Sigmoid colon (tissue), 6 donors: ENCODE measurements at regions not wholly inside any gene's neighbourhood (a gene's known extent, or its start where the extent isn't known, plus 50 kb on each side); places are given as distances from the start of the nearest gene placed in this dataset.
"Not testable (repeated sequence)": the region's sequence is repeated elsewhere in the genome, so short reads cannot be mapped to it uniquely, and the experiment has no call there.

ENCODE experiments used
- DNase-seq: peaks from one replicate; pipeline ENCODE4 v3.0.0-alpha.2; 2019
- H3K27ac ChIP-seq, 4 donors: fragments of 200-600 bp; sonication (generic); one replicate each; pipeline ENCODE4 v1.5.1; 2016 to 2019; ENCODE audit warnings: mild to moderate bottlenecking in 1 of 4
- H3K27me3 ChIP-seq, 3 donors: fragments of 200-600 bp; sonication (generic); one replicate each; pipeline ENCODE4 v1.5.1; 2019; ENCODE audit warnings: mild to moderate bottlenecking in 1 of 3
- H3K36me3 ChIP-seq, 4 donors: fragments of 200-600 bp; sonication (generic); one replicate each; pipeline ENCODE4 v1.5.1; 2016 to 2019
- H3K4me1 ChIP-seq, 4 donors: fragments of 200-600 bp; sonication (generic); one replicate each; pipeline ENCODE4 v1.5.1; 2017 to 2019
- H3K4me3 ChIP-seq, 4 donors: fragments of 200-600 bp; sonication (generic); one replicate each; pipeline ENCODE4 v1.5.1; 2017 to 2019; ENCODE audit warnings: mild to moderate bottlenecking in 2 of 4, moderate library complexity in 1 of 4
- H3K9me3 ChIP-seq, 4 donors: fragments of 200-600 bp in 3 of 4; sonication (generic) in 3 of 4; one replicate each; pipeline versions ENCODE4 v1.5.1 to v1.6.1; 2013 to 2019
- CTCF ChIP-seq, 4 experiments: fragments of 450-650 bp in 3 of 4; fragments of 200-600 bp in 1 of 4; IDR thresholded peaks; one replicate each; pipeline ENCODE4 v1.5.1; 2016 to 2019; ENCODE audit warnings: antibody characterized with exemption in 4 of 4, mild to moderate bottlenecking in 3 of 4, moderate library complexity in 2 of 4
- EP300 ChIP-seq, 4 donors: sonication (generic); formaldehyde crosslinking; IDR thresholded peaks; one replicate each; pipeline ENCODE4 v1.6.1; 2017; ENCODE audit warnings: antibody characterized with exemption in 4 of 4
- POLR2A ChIP-seq, 2 donors: fragments of 450-650 bp; IDR thresholded peaks; one replicate each; pipeline ENCODE4 v1.6.1; 2016; ENCODE audit warnings: antibody characterized with exemption in 2 of 2, mild to moderate bottlenecking in 2 of 2, moderate library complexity in 2 of 2
- POLR2AphosphoS5 ChIP-seq, 4 donors: sonication (generic); formaldehyde crosslinking; IDR thresholded peaks; one replicate each; pipeline ENCODE4 v1.6.1; 2017; ENCODE audit warnings: antibody characterized with exemption in 4 of 4
- WGBS, 2 donors: extraction: QIAGEN DNeasy Blood & Tissue Kit; methylation state at CpG; one replicate each; pipeline ENCODE4 v1.1.7; 2013; 5-methylcytosine and 5-hydroxymethylcytosine counted together
- intact Hi-C: fragments of 100-400 bp; cut with DNase I; formaldehyde crosslinking; loops from one replicate; pipeline ENCODE4 v1.15.1; 2023
- donor health status: healthy with polysubstance abuse.
- donor health status: healthy.

DNA sequence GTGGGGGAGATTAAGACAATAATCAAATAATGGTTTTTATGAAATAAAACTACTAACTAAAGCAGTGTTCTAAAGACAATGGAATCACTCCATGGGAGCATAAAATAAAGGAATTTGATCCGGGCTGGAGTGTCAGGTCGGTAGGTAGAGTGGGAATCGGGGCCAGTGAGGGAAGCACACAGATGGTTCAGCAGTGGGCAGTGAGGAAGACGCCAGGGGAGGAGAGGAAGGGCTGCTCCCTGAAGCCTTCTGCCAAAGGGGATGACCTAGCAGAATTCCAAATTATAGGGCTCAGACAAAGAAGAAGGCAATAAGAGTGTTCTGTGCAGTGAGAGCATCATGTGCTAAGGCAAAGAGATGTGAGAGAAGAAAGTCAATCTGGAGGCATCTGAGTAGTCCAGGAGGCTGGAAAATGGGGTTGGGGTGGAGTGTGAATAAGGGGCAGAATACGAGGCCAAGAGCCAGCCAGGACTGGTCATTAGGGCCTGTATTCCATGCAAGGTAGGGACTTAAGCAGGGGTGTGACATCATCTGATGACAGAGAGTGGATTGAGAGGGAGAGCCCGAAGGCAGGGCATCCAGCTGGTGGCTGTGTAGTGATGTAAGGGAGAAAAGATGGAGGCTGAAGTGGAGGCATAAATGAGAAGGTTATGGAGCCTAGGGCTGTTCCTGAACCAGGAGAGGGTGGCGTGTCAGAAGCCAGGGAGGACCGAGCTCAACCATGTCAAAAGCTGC is 137.6 kb downstream of the COPRS start:
- no peak for TF ChIP-seq EP300 (IDR thresholded peaks at IDR 0.05)
- TF ChIP-seq CTCF (IDR thresholded peaks at IDR 0.05): no peak
- no peak for TF ChIP-seq POLR2AphosphoS5 (IDR thresholded peaks at IDR 0.05)
- TF ChIP-seq POLR2A (IDR thresholded peaks at IDR 0.05): no peak
- intact Hi-C loops: no loop called here
- H3K36me3 ChIP-seq: no peaks in the 10 kb centered on the region
- DNase-seq: no peak
- H3K9me3 ChIP-seq: no peaks in the 10 kb centered on the region
- WGBS, 2 donors: 85 to 87% methylated on average over 8 of the region's 8 CpGs
- no peaks in the 10 kb centered on the region for H3K27me3 ChIP-seq
- peak overlapping the region; percentile 21 to 79 (median 74) for H3K27ac ChIP-seq
- peaks cover 0 to 36% (median 28%) of the 10 kb centered on the region in 4 donors for H3K4me1 ChIP-seq
- no peak overlapping the region for H3K4me3 ChIP-seq

- Histone ChIP-seq H3K27ac (peak overlapping the region; percentile 49 to 70 (median 64)), H3K4me1 (peaks cover 0 to 29% (median 19%) of the 10 kb centered on the region in 4 donors)
- 92 to 95% methylated on average over 6 of the region's 6 CpGs for WGBS, 2 donors
- H3K4me3 ChIP-seq, H3K9me3 ChIP-seq, DNase-seq, intact Hi-C loops, H3K27me3 ChIP-seq, H3K36me3 ChIP-seq: not testable (repeated sequence)
Measured at GRCh38 chr17:31717251-31717650, 141.8 kb downstream of the COPRS start.

- WGBS, 2 donors: 80 to 87% methylated on average over 5 of the region's 5 CpGs
- no peak for DNase-seq
- H3K27me3 ChIP-seq: no peaks in the 10 kb centered on the region
- peaks cover 0 to 12% (median 5%) of the 10 kb centered on the region in 4 donors for H3K4me1 ChIP-seq
- TF ChIP-seq POLR2AphosphoS5 (IDR thresholded peaks at IDR 0.05) (no peak), POLR2A (IDR thresholded peaks at IDR 0.05) (no peak), EP300 (IDR thresholded peaks at IDR 0.05) (no peak), CTCF (IDR thresholded peaks at IDR 0.05) (no peak)
- H3K4me3 ChIP-seq: no peak overlapping the region
- intact Hi-C loops: no loop called here
- no peaks in the 10 kb centered on the region for H3K9me3 ChIP-seq
- no peak overlapping the region for H3K27ac ChIP-seq
- H3K36me3 ChIP-seq: no peaks in the 10 kb centered on the region
Measured at GRCh38 chr17:31715446-31715845, 143.6 kb downstream of the COPRS start.

DNA sequence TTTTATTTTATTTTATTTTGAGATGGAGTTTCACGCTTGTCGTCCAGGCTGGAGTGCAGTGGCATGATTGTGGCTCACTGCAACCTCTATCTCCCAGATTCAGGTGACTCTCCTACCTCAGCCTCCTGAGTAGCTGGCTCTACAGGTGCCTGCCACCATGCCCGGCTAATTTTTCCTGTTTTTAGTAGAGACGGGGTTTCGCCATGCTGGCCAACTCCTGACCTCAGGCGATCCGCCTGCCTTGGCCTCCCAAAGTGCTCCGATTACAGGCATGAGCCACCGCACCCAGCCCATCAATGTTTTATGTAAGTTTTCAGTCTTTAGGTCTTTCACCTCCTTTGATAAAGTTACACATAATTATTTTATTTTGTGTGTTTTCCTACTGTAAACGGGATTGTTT is 154.6 kb downstream of the COPRS start:
- WGBS, 2 donors: 72 to 80% methylated on average over 10 of the region's 10 CpGs
- no peak for DNase-seq
- H3K4me3 ChIP-seq: no peak overlapping the region
- H3K27me3 ChIP-seq: no peaks in the 10 kb centered on the region
- H3K27ac ChIP-seq: no peak overlapping the region
- intact Hi-C loops: no loop called here
- no peaks in the 10 kb centered on the region for H3K36me3 ChIP-seq
- TF ChIP-seq POLR2AphosphoS5 (IDR thresholded peaks at IDR 0.05) (no peak), POLR2A (IDR thresholded peaks at IDR 0.05) (no peak), EP300 (IDR thresholded peaks at IDR 0.05) (no peak), CTCF (IDR thresholded peaks at IDR 0.05) (no peak)
- H3K4me1 ChIP-seq: peaks cover 0 to 6% (median 3%) of the 10 kb centered on the region in 4 donors
- H3K9me3 ChIP-seq: no peaks in the 10 kb centered on the region

GRCh38 chr17:31702041-31702440 is 157.0 kb downstream of the COPRS start:
- intact Hi-C loops: no loop called here
- DNase-seq: no peak
- no peak for TF ChIP-seq POLR2AphosphoS5 (IDR thresholded peaks at IDR 0.05)
- no peak for TF ChIP-seq POLR2A (IDR thresholded peaks at IDR 0.05)
- TF ChIP-seq CTCF (IDR thresholded peaks at IDR 0.05): no peak
- no peak for TF ChIP-seq EP300 (IDR thresholded peaks at IDR 0.05)
- peaks cover 0 to 27% (median 18%) of the 10 kb centered on the region in 4 donors for H3K4me1 ChIP-seq
- H3K27ac ChIP-seq: no peak overlapping the region
- H3K36me3 ChIP-seq: no peaks in the 10 kb centered on the region
- no peak overlapping the region for H3K4me3 ChIP-seq
- H3K9me3 ChIP-seq: no peaks in the 10 kb centered on the region
- WGBS, 2 donors: 77% methylated on average over 3 of the region's 3 CpGs
- no peaks in the 10 kb centered on the region for H3K27me3 ChIP-seq
